Activated CD8-positive, alpha-beta T cell treated with anti-CD3 and anti-CD28 coated beads for 36 hours (primary cell): ENCODE measurements at regions not wholly inside any gene's neighbourhood (a gene's known extent, or its start where the extent isn't known, plus 50 kb on each side); places are given as distances from the start of the nearest gene placed in this dataset.

ENCODE experiments used
- ATAC-seq: fragments of 200-7000 bp; cut with Tn5 transposase; one replicate; pipeline ENCODE4 v1.10.0; 2021; ENCODE audit warnings: mild to moderate bottlenecking, moderate library complexity
- CTCF ChIA-PET: fragments of 350-600 bp; sonication (Branson Sonifier 250); formaldehyde crosslinking; loops from one replicate; lab custom pipeline; 2021; ENCODE audit warnings: antibody characterized with exemption; lab: Charles Lee
- POLR2A ChIA-PET: fragments of 350-600 bp; sonication (Branson Sonifier 250); formaldehyde crosslinking; loops from one replicate; lab custom pipeline; 2021; ENCODE audit warnings: antibody characterized with exemption; lab: Charles Lee
- DNase-seq: peaks from one replicate; pipeline ENCODE4 v3.0.0-alpha.2; 2020
- H3K27ac Mint-ChIP-seq: one replicate; pipeline ENCODE4 v1.8.0; 2021; ENCODE audit warnings: mild to moderate bottlenecking, mixed read lengths
- H3K27me3 Mint-ChIP-seq: one replicate; pipeline ENCODE4 v1.8.0; 2021; ENCODE audit warnings: mixed read lengths
- H3K36me3 Mint-ChIP-seq: one replicate; pipeline ENCODE4 v1.8.0; 2021; ENCODE audit warnings: low read depth, mixed read lengths
- H3K4me1 Mint-ChIP-seq: one replicate; pipeline ENCODE4 v1.8.0; 2021; ENCODE audit warnings: low read depth, mixed read lengths
- H3K4me3 Mint-ChIP-seq: one replicate; pipeline ENCODE4 v1.8.0; 2021; ENCODE audit warnings: mild to moderate bottlenecking, moderate library complexity, mixed read lengths
- H3K9me3 Mint-ChIP-seq: one replicate; pipeline ENCODE4 v1.8.0; 2021; ENCODE audit warnings: mixed read lengths
- intact Hi-C: fragments of 100-400 bp; cut with micrococcal nuclease; formaldehyde crosslinking; loops from one replicate; pipeline ENCODE4 v1.10.0; 2022
- TF ChIP-seq, protein P1 (sequence below): fragments of 200-600 bp; IDR thresholded peaks from one replicate; pipeline ENCODE4 v1.8.0; 2022; ENCODE audit warnings: antibody characterized with exemption, mild to moderate bottlenecking

DNA sequence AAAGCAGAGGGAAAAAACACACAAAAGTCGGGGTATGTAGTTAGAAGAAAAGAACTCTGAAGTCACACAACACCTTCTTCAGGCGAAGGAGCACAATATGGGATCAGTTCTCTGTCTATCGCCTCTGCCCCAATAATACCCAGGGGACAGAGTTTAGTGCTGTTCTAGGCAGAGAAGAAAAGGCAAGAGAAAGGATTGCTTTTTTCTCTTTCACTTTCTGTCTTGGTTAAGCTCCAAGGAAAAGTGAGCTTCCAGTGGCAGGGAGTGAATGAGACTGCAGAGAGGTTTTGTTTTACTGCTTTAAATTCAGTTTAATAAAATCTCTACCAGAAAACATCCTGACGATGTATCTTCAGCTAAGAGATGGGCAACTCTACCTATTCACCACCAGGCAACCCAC lies 86.6 kb upstream of the STXBP5 start:
- Mint-ChIP-seq H3K4me3 (no peak overlapping the region), H3K27ac (no peak overlapping the region), H3K4me1 (no peaks in the 10 kb centered on the region), H3K9me3 (peaks cover 3% of the 10 kb centered on the region), H3K27me3 (no peaks in the 10 kb centered on the region), H3K36me3 (no peaks in the 10 kb centered on the region)
- intact Hi-C loops, result no loop called here
- ATAC-seq (no peak), DNase-seq (no peak)
- TF ChIP-seq, protein P1, sequence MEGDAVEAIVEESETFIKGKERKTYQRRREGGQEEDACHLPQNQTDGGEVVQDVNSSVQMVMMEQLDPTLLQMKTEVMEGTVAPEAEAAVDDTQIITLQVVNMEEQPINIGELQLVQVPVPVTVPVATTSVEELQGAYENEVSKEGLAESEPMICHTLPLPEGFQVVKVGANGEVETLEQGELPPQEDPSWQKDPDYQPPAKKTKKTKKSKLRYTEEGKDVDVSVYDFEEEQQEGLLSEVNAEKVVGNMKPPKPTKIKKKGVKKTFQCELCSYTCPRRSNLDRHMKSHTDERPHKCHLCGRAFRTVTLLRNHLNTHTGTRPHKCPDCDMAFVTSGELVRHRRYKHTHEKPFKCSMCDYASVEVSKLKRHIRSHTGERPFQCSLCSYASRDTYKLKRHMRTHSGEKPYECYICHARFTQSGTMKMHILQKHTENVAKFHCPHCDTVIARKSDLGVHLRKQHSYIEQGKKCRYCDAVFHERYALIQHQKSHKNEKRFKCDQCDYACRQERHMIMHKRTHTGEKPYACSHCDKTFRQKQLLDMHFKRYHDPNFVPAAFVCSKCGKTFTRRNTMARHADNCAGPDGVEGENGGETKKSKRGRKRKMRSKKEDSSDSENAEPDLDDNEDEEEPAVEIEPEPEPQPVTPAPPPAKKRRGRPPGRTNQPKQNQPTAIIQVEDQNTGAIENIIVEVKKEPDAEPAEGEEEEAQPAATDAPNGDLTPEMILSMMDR, result no peak
- CTCF ChIA-PET, result no interaction called here
- POLR2A ChIA-PET, result no interaction called here

DNA sequence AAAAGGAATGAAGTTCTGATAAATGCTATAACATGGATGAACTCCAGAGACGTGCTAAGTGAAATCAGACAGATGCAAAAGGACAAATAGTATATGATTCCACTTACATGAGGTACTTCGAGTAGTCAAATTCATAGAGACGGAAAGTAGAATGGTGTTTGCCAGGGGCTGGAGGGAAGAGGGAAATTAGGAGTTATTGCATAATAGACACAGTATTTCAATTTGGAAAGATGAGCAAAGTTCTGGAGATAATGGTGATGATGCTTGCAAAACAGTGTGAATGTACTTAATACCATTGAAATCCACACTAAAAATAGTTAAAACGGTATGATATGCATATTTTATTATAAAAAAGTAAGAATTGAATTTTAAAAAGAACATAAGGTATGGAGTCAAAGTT lies 84.9 kb upstream of the STXBP5 start:
- H3K36me3 Mint-ChIP-seq, result no peaks in the 10 kb centered on the region
- H3K4me1 Mint-ChIP-seq, result no peaks in the 10 kb centered on the region
- TF ChIP-seq, protein P1, result no peak
- CTCF ChIA-PET, result no interaction called here
- peaks cover 3% of the 10 kb centered on the region for H3K9me3 Mint-ChIP-seq
- intact Hi-C loops, result no loop called here
- H3K27me3 Mint-ChIP-seq, result peaks cover 3% of the 10 kb centered on the region
- POLR2A ChIA-PET, result no interaction called here
- H3K4me3 Mint-ChIP-seq, result no peak overlapping the region
- no peak overlapping the region for H3K27ac Mint-ChIP-seq
- no peak for DNase-seq
- ATAC-seq, result no peak

DNA sequence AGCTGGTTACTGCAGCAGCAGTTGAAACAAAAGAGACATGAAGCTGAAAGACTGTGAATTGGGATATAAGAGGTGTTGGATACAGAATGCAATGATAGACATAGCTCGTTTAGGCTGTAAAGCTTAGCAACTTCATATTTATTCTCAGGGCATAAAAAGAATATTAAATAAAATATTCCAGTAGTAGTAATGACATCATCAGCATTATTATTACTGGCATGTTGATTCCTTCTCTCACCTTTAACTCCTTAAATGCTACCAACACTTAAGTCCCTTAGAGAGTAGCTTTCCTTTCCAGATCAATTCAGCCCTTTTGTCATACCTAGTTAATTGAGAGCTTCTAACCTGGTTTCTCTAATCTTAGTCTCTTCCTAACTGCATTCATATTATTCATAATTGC lies 81.4 kb upstream of the STXBP5 start:
- DNase-seq (no peak), ATAC-seq (no peak)
- TF ChIP-seq, protein P1, result no peak
- Mint-ChIP-seq H3K27me3 (peaks cover 3% of the 10 kb centered on the region), H3K36me3 (no peaks in the 10 kb centered on the region), H3K27ac (no peak overlapping the region), H3K4me3 (no peak overlapping the region), H3K9me3 (peaks cover 3% of the 10 kb centered on the region), H3K4me1 (no peaks in the 10 kb centered on the region)
- intact Hi-C loops, result no loop called here
- ChIA-PET CTCF (no interaction called here), POLR2A (no interaction called here)

DNA sequence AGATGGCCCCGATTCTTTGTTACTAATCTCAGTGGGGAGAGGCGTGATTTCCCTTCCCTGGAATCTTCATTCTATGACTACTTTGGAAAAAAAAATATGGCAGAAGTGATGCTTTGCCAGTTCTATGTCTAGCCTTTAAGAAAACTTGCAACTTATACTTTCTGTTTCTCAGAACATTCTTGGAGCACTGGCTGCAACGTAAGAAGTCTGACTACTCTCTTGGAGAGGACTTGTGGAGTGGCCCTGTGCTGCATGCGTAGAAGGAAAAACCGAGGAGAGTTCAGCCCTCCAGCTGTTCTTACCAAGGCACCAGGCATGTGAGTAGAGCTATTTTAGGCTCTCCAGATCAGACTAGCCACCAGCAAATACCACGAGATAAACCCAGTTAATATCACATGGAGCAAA lies 77.6 kb upstream of the STXBP5 start:
- H3K9me3 Mint-ChIP-seq, result no peaks in the 10 kb centered on the region
- peaks cover 3% of the 10 kb centered on the region for H3K27me3 Mint-ChIP-seq
- ATAC-seq (no peak), DNase-seq (no peak)
- H3K36me3 Mint-ChIP-seq, result no peaks in the 10 kb centered on the region
- intact Hi-C loops, result no loop called here
- H3K4me3 Mint-ChIP-seq, result no peak overlapping the region
- CTCF ChIA-PET, result no interaction called here
- peaks cover 2% of the 10 kb centered on the region for H3K4me1 Mint-ChIP-seq
- no peak overlapping the region for H3K27ac Mint-ChIP-seq
- TF ChIP-seq, protein P1, result no peak
- POLR2A ChIA-PET, result no interaction called here

DNA sequence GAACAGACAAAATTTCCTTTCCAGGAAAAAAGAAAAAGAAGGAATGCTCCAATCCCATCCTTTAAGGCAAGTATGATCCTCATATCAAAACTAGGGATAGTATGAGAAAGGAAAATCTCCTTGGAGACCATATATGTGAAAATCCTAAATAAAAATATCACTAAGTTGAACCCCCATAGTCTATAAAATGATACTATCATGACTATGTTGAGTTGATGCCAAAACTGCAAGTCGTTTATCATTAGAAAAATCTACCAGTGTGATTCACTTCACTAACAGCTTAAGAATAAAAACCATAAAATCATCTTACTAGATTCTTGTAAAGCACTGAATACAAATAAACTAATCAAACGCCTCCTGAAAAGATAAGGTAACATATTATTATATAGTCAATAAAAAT lies 76.6 kb upstream of the STXBP5 start:
- ATAC-seq (no peak), DNase-seq (no peak)
- H3K4me3 Mint-ChIP-seq, result no peak overlapping the region
- TF ChIP-seq, protein P1, result no peak
- ChIA-PET CTCF (no interaction called here), POLR2A (no interaction called here)
- H3K27ac Mint-ChIP-seq, result no peak overlapping the region
- H3K36me3 Mint-ChIP-seq, result no peaks in the 10 kb centered on the region
- peaks cover 5% of the 10 kb centered on the region for H3K4me1 Mint-ChIP-seq
- H3K9me3 Mint-ChIP-seq, result no peaks in the 10 kb centered on the region
- intact Hi-C loops, result no loop called here
- peaks cover 3% of the 10 kb centered on the region for H3K27me3 Mint-ChIP-seq
